SU-DHL-6 (cell line): ENCODE measurements at regions not wholly inside any gene's neighbourhood (a gene's known extent, or its start where the extent isn't known, plus 50 kb on each side); places are given as distances from the start of the nearest gene placed in this dataset.

Experiments
- H2AFZ ChIP-seq: fragments of 200-600 bp; sonication (generic); 2 replicates; pipeline ENCODE4 v1.6.1; 2014; ENCODE audit warnings: low read depth, mild to moderate bottlenecking, moderate library complexity, mixed read lengths, antibody characterized with exemption, low read length; ENCODE audit not compliant: severe bottlenecking
- H3F3A ChIP-seq: fragments of 200-600 bp; shearing (Covaris generic); 2 replicates; pipeline ENCODE4 v1.6.0; 2016; ENCODE audit warnings: antibody characterized with exemption, mild to moderate bottlenecking; ENCODE audit not compliant: insufficient read depth
- H3K27ac ChIP-seq: fragments of 200-600 bp; sonication (generic); 2 replicates; pipeline ENCODE4 v1.5.1; 2016; ENCODE audit warnings: low read depth, mild to moderate bottlenecking, low read length, moderate library complexity, mixed read lengths
- H3K27me3 ChIP-seq: fragments of 200-600 bp; sonication (generic), shearing (Covaris generic); 2 replicates; pipeline ENCODE4 v1.6.0; 2014; ENCODE audit warnings: mild to moderate bottlenecking, low read length
- H3K36me3 ChIP-seq: fragments of 200-600 bp; sonication (generic); 2 replicates; pipeline ENCODE4 v1.6.1; 2014; ENCODE audit warnings: mild to moderate bottlenecking, low read length, mixed read lengths
- H3K4me2 ChIP-seq: fragments of 300-600, 200-600 bp; shearing (Covaris generic), sonication (generic); 2 replicates; pipeline ENCODE4 v1.6.0; 2014; ENCODE audit warnings: low read length, low read depth, mild to moderate bottlenecking; ENCODE audit not compliant: poor library complexity, severe bottlenecking
- H3K4me3 ChIP-seq: fragments of 200-600 bp; sonication (generic); 2 replicates; pipeline ENCODE4 v1.5.1; 2014; ENCODE audit warnings: antibody characterized with exemption, low read length, mild to moderate bottlenecking, mixed read lengths; ENCODE audit not compliant: insufficient read depth, poor library complexity, severe bottlenecking
- H3K79me2 ChIP-seq: fragments of 200-600 bp; sonication (generic); 2 replicates; pipeline ENCODE4 v1.6.1; 2014; ENCODE audit warnings: mild to moderate bottlenecking, low read length, moderate library complexity; ENCODE audit not compliant: insufficient read depth
- H3K9ac ChIP-seq: fragments of 200-600 bp; sonication (generic); 2 replicates; pipeline ENCODE4 v1.7.0; 2014; ENCODE audit warnings: mild to moderate bottlenecking, low read length
- H3K9me2 ChIP-seq: fragments of 200-600 bp; sonication (generic); replicated peaks from 2 replicates; pipeline ENCODE4 v1.6.1; 2014; ENCODE audit warnings: low read length; ENCODE audit not compliant: insufficient read depth
- H3K9me3 ChIP-seq: fragments of 200-600 bp; sonication (generic); 2 replicates; pipeline ENCODE4 v1.6.1; 2014; ENCODE audit warnings: low read length, mixed read lengths; ENCODE audit not compliant: insufficient read depth
- H4K20me1 ChIP-seq: fragments of 200-600 bp; sonication (generic); 2 replicates; pipeline ENCODE4 v1.6.1; 2014; ENCODE audit warnings: low read depth, mild to moderate bottlenecking, antibody characterized with exemption, low read length, moderate library complexity, mixed read lengths
- EZH2phosphoT487 ChIP-seq: fragments of 200-600 bp; sonication (generic), shearing (Covaris generic); conservative IDR thresholded peaks from 2 replicates; pipeline ENCODE4 v1.6.1; 2018; ENCODE audit warnings: mild to moderate bottlenecking, antibody characterized with exemption, low read length, moderate library complexity, mixed read lengths
- TF ChIP-seq, protein P1 (sequence below): fragments of 200-600 bp; sonication (generic); IDR thresholded peaks from one replicate; pipeline ENCODE4 v1.5.1; 2017; ENCODE audit warnings: antibody characterized with exemption, mild to moderate bottlenecking, low read length, moderate library complexity; ENCODE audit not compliant: insufficient read depth, poor library complexity, severe bottlenecking

DNA sequence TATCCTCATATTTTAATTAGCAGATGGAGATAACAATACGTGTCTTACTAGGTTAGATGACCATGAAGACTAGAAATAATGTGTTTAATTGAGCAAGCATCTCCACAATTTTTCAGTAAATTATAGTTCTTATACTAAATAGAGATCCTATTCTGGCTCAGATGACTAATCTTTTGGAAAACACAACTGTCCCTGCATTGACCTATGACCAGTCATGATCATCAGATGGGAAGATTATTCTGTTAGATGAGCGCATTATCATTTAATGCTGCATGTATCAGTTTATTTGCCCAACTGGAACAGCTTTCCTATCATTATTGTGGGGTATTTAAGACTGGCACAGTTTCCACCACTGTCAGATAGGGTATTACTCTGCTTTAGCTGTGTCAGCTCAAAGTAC, 185.5 kb downstream of the MOXD1 start:
- Histone ChIP-seq H3K9ac (no peak overlapping the region), H3K4me3 (no peak overlapping the region), H3K9me3 (no peaks in the 10 kb centered on the region), H3K27me3 (no peaks in the 10 kb centered on the region), H3K9me2 (no peaks in the 10 kb centered on the region), H4K20me1 (no peaks in the 10 kb centered on the region; the same call in 1 of the 2 replicates), H3K4me2 (no peak overlapping the region), H3K36me3 (no peaks in the 10 kb centered on the region), H2AFZ (no peak overlapping the region), H3F3A (no peaks in the 10 kb centered on the region), H3K79me2 (no peaks in the 10 kb centered on the region), H3K27ac (no peak overlapping the region)
- TF ChIP-seq, protein P1, sequence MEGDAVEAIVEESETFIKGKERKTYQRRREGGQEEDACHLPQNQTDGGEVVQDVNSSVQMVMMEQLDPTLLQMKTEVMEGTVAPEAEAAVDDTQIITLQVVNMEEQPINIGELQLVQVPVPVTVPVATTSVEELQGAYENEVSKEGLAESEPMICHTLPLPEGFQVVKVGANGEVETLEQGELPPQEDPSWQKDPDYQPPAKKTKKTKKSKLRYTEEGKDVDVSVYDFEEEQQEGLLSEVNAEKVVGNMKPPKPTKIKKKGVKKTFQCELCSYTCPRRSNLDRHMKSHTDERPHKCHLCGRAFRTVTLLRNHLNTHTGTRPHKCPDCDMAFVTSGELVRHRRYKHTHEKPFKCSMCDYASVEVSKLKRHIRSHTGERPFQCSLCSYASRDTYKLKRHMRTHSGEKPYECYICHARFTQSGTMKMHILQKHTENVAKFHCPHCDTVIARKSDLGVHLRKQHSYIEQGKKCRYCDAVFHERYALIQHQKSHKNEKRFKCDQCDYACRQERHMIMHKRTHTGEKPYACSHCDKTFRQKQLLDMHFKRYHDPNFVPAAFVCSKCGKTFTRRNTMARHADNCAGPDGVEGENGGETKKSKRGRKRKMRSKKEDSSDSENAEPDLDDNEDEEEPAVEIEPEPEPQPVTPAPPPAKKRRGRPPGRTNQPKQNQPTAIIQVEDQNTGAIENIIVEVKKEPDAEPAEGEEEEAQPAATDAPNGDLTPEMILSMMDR: no peak
- TF ChIP-seq EZH2phosphoT487: no peak

GRCh38 chr6:132214716-132215115, 186.6 kb downstream of the MOXD1 start:
- Histone ChIP-seq H3K4me2 (no peak overlapping the region), H3F3A (no peaks in the 10 kb centered on the region), H3K9me3 (no peaks in the 10 kb centered on the region), H3K79me2 (no peaks in the 10 kb centered on the region), H3K27ac (no peak overlapping the region), H4K20me1 (no peaks in the 10 kb centered on the region; the same call in 1 of the 2 replicates), H2AFZ (no peak overlapping the region), H3K9me2 (no peaks in the 10 kb centered on the region), H3K36me3 (no peaks in the 10 kb centered on the region), H3K27me3 (no peaks in the 10 kb centered on the region), H3K4me3 (no peak overlapping the region), H3K9ac (no peak overlapping the region)
- no peak for TF ChIP-seq EZH2phosphoT487
- TF ChIP-seq, protein P1: no peak

GRCh38 chr6:132213732-132214131, 187.5 kb downstream of the MOXD1 start:
- Histone ChIP-seq H3K27me3 (no peaks in the 10 kb centered on the region), H3K79me2 (no peaks in the 10 kb centered on the region), H3F3A (no peaks in the 10 kb centered on the region), H2AFZ (no peak overlapping the region), H3K9ac (no peak overlapping the region), H3K4me3 (no peak overlapping the region), H3K27ac (no peak overlapping the region), H3K36me3 (no peaks in the 10 kb centered on the region), H3K4me2 (no peak overlapping the region), H3K9me2 (no peaks in the 10 kb centered on the region), H3K9me3 (no peaks in the 10 kb centered on the region), H4K20me1 (no peaks in the 10 kb centered on the region; the same call in 1 of the 2 replicates)
- TF ChIP-seq EZH2phosphoT487: no peak
- TF ChIP-seq, protein P1: no peak

GRCh38 chr6:132213191-132213590, 188.1 kb downstream of the MOXD1 start:
- no peak for TF ChIP-seq EZH2phosphoT487
- TF ChIP-seq, protein P1: no peak
- H3K9ac ChIP-seq: no peak overlapping the region
- H3F3A ChIP-seq: no peaks in the 10 kb centered on the region
- H2AFZ ChIP-seq: no peak overlapping the region
- no peak overlapping the region for H3K27ac ChIP-seq
- H3K36me3 ChIP-seq: no peaks in the 10 kb centered on the region
- no peaks in the 10 kb centered on the region; the same call in 1 of the 2 replicates for H4K20me1 ChIP-seq
- no peaks in the 10 kb centered on the region for H3K9me2 ChIP-seq
- H3K4me2 ChIP-seq: no peak overlapping the region
- no peaks in the 10 kb centered on the region for H3K79me2 ChIP-seq
- H3K4me3 ChIP-seq: no peak overlapping the region
- H3K9me3 ChIP-seq: no peaks in the 10 kb centered on the region
- H3K27me3 ChIP-seq: no peaks in the 10 kb centered on the region
